ENCODE measurements at regions not wholly inside any gene's neighbourhood (a gene's known extent, or its start where the extent isn't known, plus 50 kb on each side); places are given as distances from the start of the nearest gene placed in this dataset.

DNA sequence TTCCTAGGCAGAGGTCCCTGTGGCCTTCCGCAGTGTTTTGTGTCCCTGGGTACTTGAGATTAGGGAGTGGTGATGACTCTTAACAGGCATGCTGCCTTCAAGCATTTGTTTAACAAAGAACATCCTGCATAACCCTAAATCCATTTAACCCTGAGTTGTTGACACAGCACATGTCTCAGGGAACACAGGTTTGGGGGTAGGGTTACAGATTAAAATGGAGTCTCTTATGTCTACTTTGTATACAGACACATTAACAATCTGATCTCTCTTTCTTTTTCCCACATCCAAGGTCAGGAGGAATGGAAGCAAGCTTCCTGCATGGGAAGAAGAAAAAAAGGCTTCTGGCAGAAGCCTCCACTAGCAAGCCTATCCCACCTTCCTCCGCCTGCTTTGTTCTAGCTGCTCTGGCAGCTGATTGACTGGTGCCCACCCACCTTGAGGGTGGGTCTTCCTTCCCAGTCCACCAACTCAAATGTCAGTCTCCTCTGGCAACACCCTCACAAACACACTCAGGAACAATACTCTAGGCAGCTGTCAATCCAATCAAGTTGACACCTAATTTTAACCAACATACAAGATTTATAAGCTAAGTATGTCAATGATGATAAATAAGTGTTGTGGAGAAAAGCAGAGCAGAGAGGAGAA is 176.5 kb upstream of the CCZ1B start:
- TF ChIP-seq, protein P1, sequence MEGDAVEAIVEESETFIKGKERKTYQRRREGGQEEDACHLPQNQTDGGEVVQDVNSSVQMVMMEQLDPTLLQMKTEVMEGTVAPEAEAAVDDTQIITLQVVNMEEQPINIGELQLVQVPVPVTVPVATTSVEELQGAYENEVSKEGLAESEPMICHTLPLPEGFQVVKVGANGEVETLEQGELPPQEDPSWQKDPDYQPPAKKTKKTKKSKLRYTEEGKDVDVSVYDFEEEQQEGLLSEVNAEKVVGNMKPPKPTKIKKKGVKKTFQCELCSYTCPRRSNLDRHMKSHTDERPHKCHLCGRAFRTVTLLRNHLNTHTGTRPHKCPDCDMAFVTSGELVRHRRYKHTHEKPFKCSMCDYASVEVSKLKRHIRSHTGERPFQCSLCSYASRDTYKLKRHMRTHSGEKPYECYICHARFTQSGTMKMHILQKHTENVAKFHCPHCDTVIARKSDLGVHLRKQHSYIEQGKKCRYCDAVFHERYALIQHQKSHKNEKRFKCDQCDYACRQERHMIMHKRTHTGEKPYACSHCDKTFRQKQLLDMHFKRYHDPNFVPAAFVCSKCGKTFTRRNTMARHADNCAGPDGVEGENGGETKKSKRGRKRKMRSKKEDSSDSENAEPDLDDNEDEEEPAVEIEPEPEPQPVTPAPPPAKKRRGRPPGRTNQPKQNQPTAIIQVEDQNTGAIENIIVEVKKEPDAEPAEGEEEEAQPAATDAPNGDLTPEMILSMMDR (IDR thresholded peaks at IDR 0.05; ENCODE audit: poor library complexity, severe bottlenecking) = no peak
- TF ChIP-seq EZH2 (IDR thresholded peaks at IDR 0.05; ENCODE audit: borderline replicate concordance, insufficient read depth, low read length, poor library complexity, severe bottlenecking) = no peak
- TF ChIP-seq TAF1 (IDR thresholded peaks at IDR 0.05; ENCODE audit: low read depth) = no peak
- TF ChIP-seq POLR2AphosphoS5 (IDR thresholded peaks at IDR 0.05) = peak; percentile 15
- TF ChIP-seq EP300 (conservative IDR thresholded peaks at IDR 0.05; ENCODE audit: poor library complexity, severe bottlenecking) = peak; percentile 60
- TF ChIP-seq RAD21 (conservative IDR thresholded peaks at IDR 0.05) = no peak
- TF ChIP-seq SMC3 (conservative IDR thresholded peaks at IDR 0.05; ENCODE audit: poor library complexity) = no peak
- TF ChIP-seq, protein P2, sequence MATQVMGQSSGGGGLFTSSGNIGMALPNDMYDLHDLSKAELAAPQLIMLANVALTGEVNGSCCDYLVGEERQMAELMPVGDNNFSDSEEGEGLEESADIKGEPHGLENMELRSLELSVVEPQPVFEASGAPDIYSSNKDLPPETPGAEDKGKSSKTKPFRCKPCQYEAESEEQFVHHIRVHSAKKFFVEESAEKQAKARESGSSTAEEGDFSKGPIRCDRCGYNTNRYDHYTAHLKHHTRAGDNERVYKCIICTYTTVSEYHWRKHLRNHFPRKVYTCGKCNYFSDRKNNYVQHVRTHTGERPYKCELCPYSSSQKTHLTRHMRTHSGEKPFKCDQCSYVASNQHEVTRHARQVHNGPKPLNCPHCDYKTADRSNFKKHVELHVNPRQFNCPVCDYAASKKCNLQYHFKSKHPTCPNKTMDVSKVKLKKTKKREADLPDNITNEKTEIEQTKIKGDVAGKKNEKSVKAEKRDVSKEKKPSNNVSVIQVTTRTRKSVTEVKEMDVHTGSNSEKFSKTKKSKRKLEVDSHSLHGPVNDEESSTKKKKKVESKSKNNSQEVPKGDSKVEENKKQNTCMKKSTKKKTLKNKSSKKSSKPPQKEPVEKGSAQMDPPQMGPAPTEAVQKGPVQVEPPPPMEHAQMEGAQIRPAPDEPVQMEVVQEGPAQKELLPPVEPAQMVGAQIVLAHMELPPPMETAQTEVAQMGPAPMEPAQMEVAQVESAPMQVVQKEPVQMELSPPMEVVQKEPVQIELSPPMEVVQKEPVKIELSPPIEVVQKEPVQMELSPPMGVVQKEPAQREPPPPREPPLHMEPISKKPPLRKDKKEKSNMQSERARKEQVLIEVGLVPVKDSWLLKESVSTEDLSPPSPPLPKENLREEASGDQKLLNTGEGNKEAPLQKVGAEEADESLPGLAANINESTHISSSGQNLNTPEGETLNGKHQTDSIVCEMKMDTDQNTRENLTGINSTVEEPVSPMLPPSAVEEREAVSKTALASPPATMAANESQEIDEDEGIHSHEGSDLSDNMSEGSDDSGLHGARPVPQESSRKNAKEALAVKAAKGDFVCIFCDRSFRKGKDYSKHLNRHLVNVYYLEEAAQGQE (IDR thresholded peaks at IDR 0.05; ENCODE audit: borderline replicate concordance) = no peak
- no peak for TF ChIP-seq MXI1 (conservative IDR thresholded peaks at IDR 0.05; ENCODE audit: poor library complexity, severe bottlenecking)
